GM19328 (cell line): ENCODE measurements at regions not wholly inside any gene's neighbourhood (a gene's known extent, or its start where the extent isn't known, plus 50 kb on each side); places are given as distances from the start of the nearest gene placed in this dataset.

ENCODE experiments used
- ATAC-seq: cut with Tn5 transposase; IDR thresholded peaks from one replicate; pipeline ENCODE4 v1.9.1; 2021; ENCODE audit warnings: mild to moderate bottlenecking, moderate library complexity; ENCODE audit not compliant: unreplicated experiment

GRCh38 chr13:71090990-71091389, 776.0 kb downstream of the DACH1 start:
- no peak for ATAC-seq

GRCh38 chr13:71089056-71089455, 777.9 kb downstream of the DACH1 start:
- no peak for ATAC-seq

- ATAC-seq, result no peak
These were observed 779.6 kb downstream of the DACH1 start for GRCh38 chr13:71087432-71087831.

GRCh38 chr13:71087006-71087405, 780.0 kb downstream of the DACH1 start:
- ATAC-seq, result no peak

GRCh38 chr13:71082631-71083030, 784.4 kb downstream of the DACH1 start:
- no peak for ATAC-seq

- no peak for ATAC-seq
These were observed 787.4 kb downstream of the DACH1 start for GRCh38 chr13:71079638-71080037.

GRCh38 chr13:71068041-71068440, 799.0 kb downstream of the DACH1 start:
- ATAC-seq, result no peak

GRCh38 chr13:71067165-71067815, 799.7 kb downstream of the DACH1 start:
- no peak for ATAC-seq

- ATAC-seq, result no peak
These were observed 810.4 kb downstream of the DACH1 start for GRCh38 chr13:71056581-71056980.

- ATAC-seq, result no peak
These were observed 811.4 kb downstream of the DACH1 start for GRCh38 chr13:71055644-71056043.

- ATAC-seq, result no peak
These were observed 812.0 kb downstream of the DACH1 start for GRCh38 chr13:71055047-71055446.

GRCh38 chr13:71054358-71054757, 812.6 kb downstream of the DACH1 start:
- ATAC-seq, result peak; percentile 73

GRCh38 chr13:71051573-71051972, 815.4 kb downstream of the DACH1 start:
- no peak for ATAC-seq

GRCh38 chr13:71046360-71047079, 820.5 kb downstream of the DACH1 start:
- ATAC-seq, result no peak

- ATAC-seq, result no peak
These were observed 821.9 kb downstream of the DACH1 start for GRCh38 chr13:71045101-71045500.

GRCh38 chr13:71039440-71039839, 827.6 kb downstream of the DACH1 start:
- ATAC-seq, result no peak

- ATAC-seq, result no peak
These were observed 833.0 kb downstream of the DACH1 start for GRCh38 chr13:71034018-71034417.

GRCh38 chr13:71033026-71033425, 834.0 kb downstream of the DACH1 start:
- no peak for ATAC-seq

- no peak for ATAC-seq
These were observed 836.2 kb downstream of the DACH1 start for GRCh38 chr13:71030784-71031183.

- no peak for ATAC-seq
These were observed 838.1 kb downstream of the DACH1 start for GRCh38 chr13:71028884-71029283.

- ATAC-seq, result no peak
These were observed 845.1 kb downstream of the DACH1 start for GRCh38 chr13:71021825-71022422.

- no peak for ATAC-seq
These were observed 848.0 kb downstream of the DACH1 start for GRCh38 chr13:71018995-71019394.
